ENCODE measurements at regions not wholly inside any gene's neighbourhood (a gene's known extent, or its start where the extent isn't known, plus 50 kb on each side); places are given as distances from the start of the nearest gene placed in this dataset.

- no peak for DNase-seq (ENCODE audit: low spot score)
- ChIA-PET POLR2A (ENCODE audit: low non-redundant PET) (no interaction called here), CTCF (interaction anchor here (0.5 kb wide), 1 partner anchor 16 kb away, joined by 3 read pairs; no protein-coding TSS in a partner anchor)
- TF ChIP-seq, protein P1, sequence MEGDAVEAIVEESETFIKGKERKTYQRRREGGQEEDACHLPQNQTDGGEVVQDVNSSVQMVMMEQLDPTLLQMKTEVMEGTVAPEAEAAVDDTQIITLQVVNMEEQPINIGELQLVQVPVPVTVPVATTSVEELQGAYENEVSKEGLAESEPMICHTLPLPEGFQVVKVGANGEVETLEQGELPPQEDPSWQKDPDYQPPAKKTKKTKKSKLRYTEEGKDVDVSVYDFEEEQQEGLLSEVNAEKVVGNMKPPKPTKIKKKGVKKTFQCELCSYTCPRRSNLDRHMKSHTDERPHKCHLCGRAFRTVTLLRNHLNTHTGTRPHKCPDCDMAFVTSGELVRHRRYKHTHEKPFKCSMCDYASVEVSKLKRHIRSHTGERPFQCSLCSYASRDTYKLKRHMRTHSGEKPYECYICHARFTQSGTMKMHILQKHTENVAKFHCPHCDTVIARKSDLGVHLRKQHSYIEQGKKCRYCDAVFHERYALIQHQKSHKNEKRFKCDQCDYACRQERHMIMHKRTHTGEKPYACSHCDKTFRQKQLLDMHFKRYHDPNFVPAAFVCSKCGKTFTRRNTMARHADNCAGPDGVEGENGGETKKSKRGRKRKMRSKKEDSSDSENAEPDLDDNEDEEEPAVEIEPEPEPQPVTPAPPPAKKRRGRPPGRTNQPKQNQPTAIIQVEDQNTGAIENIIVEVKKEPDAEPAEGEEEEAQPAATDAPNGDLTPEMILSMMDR (conservative IDR thresholded peaks at IDR 0.05; ENCODE audit: low read depth), result no peak
- no peak overlapping the region for H3K27ac ChIP-seq
These were observed 132.7 kb upstream of the NAV2 start for GRCh38 chr11:19579957-19580356.

DNA sequence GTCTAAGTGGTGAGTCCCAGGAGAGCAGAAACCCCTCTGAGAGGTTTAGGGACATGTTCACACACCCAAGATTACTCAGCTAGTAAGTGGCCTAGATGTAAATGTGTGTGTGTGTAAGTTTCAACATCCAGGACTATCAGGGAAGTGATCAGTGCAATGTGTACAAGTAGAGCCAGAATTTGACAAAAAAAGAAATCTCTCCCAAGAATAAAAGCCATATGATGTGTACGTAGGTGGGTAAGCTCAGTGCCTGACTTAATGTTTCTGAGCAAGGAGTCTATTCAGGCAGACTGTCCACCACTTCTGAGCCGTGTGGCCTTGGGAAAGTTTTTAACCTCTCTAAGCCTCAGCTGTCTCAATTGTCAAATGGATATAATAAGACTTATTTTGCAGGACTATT is 133.8 kb upstream of the NAV2 start:
- no peak for DNase-seq (ENCODE audit: low spot score)
- TF ChIP-seq, protein P1 (conservative IDR thresholded peaks at IDR 0.05; ENCODE audit: low read depth), result no peak
- ChIA-PET CTCF (interaction anchor here (0.9 kb wide), 1 partner anchor 16 kb away, joined by 4 read pairs; no protein-coding TSS in a partner anchor), POLR2A (ENCODE audit: low non-redundant PET) (no interaction called here)
- no peak overlapping the region for H3K27ac ChIP-seq

DNA sequence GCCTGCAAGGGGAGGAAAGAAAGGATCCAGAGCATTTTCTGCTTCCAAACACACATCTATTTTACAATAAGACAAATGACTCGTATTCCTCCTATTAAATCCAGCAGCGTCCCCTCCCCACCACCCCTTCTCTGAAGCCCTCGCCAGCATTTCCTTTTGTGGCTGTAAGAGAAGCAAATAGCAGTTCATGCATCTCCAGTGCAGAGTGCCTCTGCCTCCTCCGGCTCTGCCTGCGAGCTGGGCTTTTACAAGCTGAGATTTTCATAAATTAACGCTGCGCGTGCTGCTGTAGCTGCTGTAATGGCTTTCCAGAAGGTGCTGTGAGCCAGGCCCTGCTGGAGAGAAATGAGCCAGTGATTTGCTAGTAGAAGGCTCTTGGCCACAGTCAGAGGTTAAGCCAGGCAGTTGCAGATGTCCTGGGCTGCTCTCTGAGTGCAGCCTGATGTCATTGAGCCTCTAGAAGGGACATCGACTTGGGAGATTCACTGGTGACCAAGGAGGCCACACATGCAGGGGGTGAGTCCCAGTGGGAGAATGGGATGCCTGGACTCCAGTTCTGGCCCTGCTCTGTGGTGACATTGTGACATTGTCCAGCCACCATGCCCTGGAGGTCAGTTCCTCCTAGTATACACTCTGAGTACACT is 134.5 kb upstream of the NAV2 start:
- POLR2A ChIA-PET (ENCODE audit: low non-redundant PET), result no interaction called here
- CTCF ChIA-PET, result interaction anchor here (0.9 kb wide), 1 partner anchor 15 kb away, joined by 4 read pairs; no protein-coding TSS in a partner anchor
- no peak for DNase-seq (ENCODE audit: low spot score)
- peak overlapping the region; percentile 11; the same call in 1 of the 2 replicates for H3K27ac ChIP-seq
- TF ChIP-seq, protein P1 (conservative IDR thresholded peaks at IDR 0.05; ENCODE audit: low read depth), result no peak

GRCh38 chr11:19577391-19577975 is 135.2 kb upstream of the NAV2 start:
- TF ChIP-seq, protein P1 (conservative IDR thresholded peaks at IDR 0.05; ENCODE audit: low read depth), result no peak
- ChIA-PET CTCF (no interaction called here), POLR2A (ENCODE audit: low non-redundant PET) (no interaction called here)
- peak overlapping the region; percentile 11; the same call in 1 of the 2 replicates for H3K27ac ChIP-seq
- no peak for DNase-seq (ENCODE audit: low spot score)

- no peak overlapping the region for H3K27ac ChIP-seq
- CTCF ChIA-PET, result no interaction called here
- POLR2A ChIA-PET (ENCODE audit: low non-redundant PET), result no interaction called here
- no peak for DNase-seq (ENCODE audit: low spot score)
- TF ChIP-seq, protein P1 (conservative IDR thresholded peaks at IDR 0.05; ENCODE audit: low read depth), result no peak
These were observed 135.7 kb upstream of the NAV2 start for GRCh38 chr11:19576903-19577302.

- ChIA-PET POLR2A (ENCODE audit: low non-redundant PET) (no interaction called here), CTCF (interaction anchor here (0.6 to 0.8 kb wide), 3 partner anchors 82 to 221 kb away, joined by 3 to 4 read pairs (median 3); no protein-coding TSS in a partner anchor)
- TF ChIP-seq, protein P1 (conservative IDR thresholded peaks at IDR 0.05; ENCODE audit: low read depth), result no peak
- no peak for DNase-seq (ENCODE audit: low spot score)
- H3K27ac ChIP-seq, result no peak overlapping the region
These were observed 136.6 kb upstream of the NAV2 start for GRCh38 chr11:19576054-19576453.
